IMR-90 (cell line): ENCODE measurements at regions not wholly inside any gene's neighbourhood (a gene's known extent, or its start where the extent isn't known, plus 50 kb on each side); places are given as distances from the start of the nearest gene placed in this dataset.

ENCODE experiments used
- ATAC-seq: fragments of 200-7000 bp; cut with Tn5 transposase; 2 replicates; pipeline ENCODE4 v1.9.1; 2020; ENCODE audit warnings: low read depth, mild to moderate bottlenecking, moderate library complexity
- BruUV-seq: library from RNA; stranded (reverse); fragments of 400-500 nt; replicated peaks from 2 replicates; lab custom pipeline; 2021; lab: Mats Ljungman, UMichigan
- CTCF ChIA-PET: fragments of 300-600 bp; formaldehyde crosslinking; extraction: SDS; loops from one replicate; lab custom pipeline; 2021; ENCODE audit warnings: antibody characterized with exemption; lab: Yijun Ruan, JAX
- POLR2A ChIA-PET: fragments of 300-600 bp; sonication (Branson Sonifier 250); formaldehyde crosslinking; loops from one replicate; lab custom pipeline; 2022; ENCODE audit warnings: antibody characterized with exemption; ENCODE audit not compliant: unreplicated experiment; lab: Charles Lee
- DNase-seq: peaks from one replicate; pipeline ENCODE4 v3.0.0; 2013
- H2AFZ ChIP-seq: replicated peaks from 2 replicates; pipeline ENCODE3; 2013; ENCODE audit warnings: low read length, mild to moderate bottlenecking; ENCODE audit not compliant: poor library complexity
- H2AK5ac ChIP-seq: 2 replicates; pipeline ENCODE4 v1.6.1; 2013; ENCODE audit warnings: low read depth, low read length, inconsistent platforms
- H2AK9ac ChIP-seq: replicated peaks from 2 replicates; pipeline ENCODE3; 2013; ENCODE audit warnings: mild to moderate bottlenecking, low read depth, low read length, moderate library complexity; ENCODE audit not compliant: poor library complexity
- H2BK120ac ChIP-seq: 2 replicates; pipeline ENCODE4 v1.6.1; 2013; ENCODE audit warnings: low read depth, low read length, inconsistent platforms
- H2BK15ac ChIP-seq: 3 replicates; pipeline ENCODE4 v1.6.1; 2013; ENCODE audit warnings: low read depth, low read length, inconsistent platforms
- H2BK20ac ChIP-seq: 2 replicates; pipeline ENCODE4 v1.6.1; 2013; ENCODE audit warnings: low read depth, mild to moderate bottlenecking, inconsistent platforms, low read length, moderate library complexity
- H2BK5ac ChIP-seq: 2 replicates; pipeline ENCODE4 v1.6.1; 2013; ENCODE audit warnings: mild to moderate bottlenecking, low read depth, low read length, inconsistent platforms; ENCODE audit not compliant: poor library complexity, severe bottlenecking
- H3K14ac ChIP-seq: replicated peaks from 2 replicates; pipeline ENCODE4 v1.6.1; 2013; ENCODE audit warnings: low read depth, low read length, inconsistent platforms
- H3K18ac ChIP-seq: 2 replicates; pipeline ENCODE4 v1.6.1; 2013; ENCODE audit warnings: low read depth, low read length, control low read depth
- H3K23ac ChIP-seq: 2 replicates; pipeline ENCODE4 v1.6.1; 2013; ENCODE audit warnings: low read depth, low read length, inconsistent platforms
- H3K27ac ChIP-seq: 2 replicates; pipeline ENCODE4 v1.5.1; 2013; ENCODE audit warnings: mild to moderate bottlenecking, control low read depth, low read length; ENCODE audit not compliant: insufficient read depth
- H3K27me3 ChIP-seq: 2 replicates; pipeline ENCODE4 v1.6.1; 2013; ENCODE audit warnings: low read length; ENCODE audit not compliant: control insufficient read depth, insufficient read depth
- H3K36me3 ChIP-seq: 2 replicates; pipeline ENCODE4 v1.6.1; 2013; ENCODE audit warnings: low read length, mixed read lengths; ENCODE audit not compliant: control insufficient read depth, insufficient read depth
- H3K4ac ChIP-seq: 2 replicates; pipeline ENCODE4 v1.6.1; 2013; ENCODE audit warnings: low read depth, low read length, inconsistent platforms
- H3K4me1 ChIP-seq: 2 replicates; pipeline ENCODE4 v1.6.1; 2013; ENCODE audit warnings: low read length, mixed read lengths; ENCODE audit not compliant: control insufficient read depth, insufficient read depth
- H3K4me2 ChIP-seq: 2 replicates; pipeline ENCODE4 v1.6.1; 2013; ENCODE audit warnings: low read depth, mild to moderate bottlenecking, control low read depth, low read length, moderate library complexity
- H3K4me3 ChIP-seq: 2 replicates; pipeline ENCODE4 v1.5.1; 2013; ENCODE audit warnings: low read depth, mild to moderate bottlenecking, control low read depth, low read length, moderate library complexity; ENCODE audit not compliant: insufficient read depth
- H3K56ac ChIP-seq: 2 replicates; pipeline ENCODE4 v1.6.1; 2013; ENCODE audit warnings: low read length, inconsistent platforms; ENCODE audit not compliant: insufficient read depth; ENCODE audit errors: extremely low read depth
- H3K79me1 ChIP-seq, 2 experiments: 2 replicates each; pipeline ENCODE4 v1.6.1; 2013; ENCODE audit warnings: low read length in 2 of 2, inconsistent platforms in 1 of 2, low read depth in 1 of 2
- H3K9ac ChIP-seq: 2 replicates; pipeline ENCODE4 v1.6.1; 2013; ENCODE audit warnings: low read depth, low read length, control low read depth
- H3K9me1 ChIP-seq: 2 replicates; pipeline ENCODE4 v1.6.1; 2013; ENCODE audit warnings: low read length, inconsistent platforms; ENCODE audit not compliant: insufficient read depth
- H3K9me3 ChIP-seq: 2 replicates; pipeline ENCODE4 v1.6.1; 2013; ENCODE audit warnings: low read length; ENCODE audit not compliant: control insufficient read depth, insufficient read depth
- H4K20me1 ChIP-seq: 2 replicates; pipeline ENCODE4 v1.6.1; 2013; ENCODE audit warnings: low read length, inconsistent platforms; ENCODE audit not compliant: insufficient read depth
- H4K5ac ChIP-seq: 2 replicates; pipeline ENCODE4 v1.6.1; 2013; ENCODE audit warnings: mild to moderate bottlenecking, low read depth, low read length, control low read depth
- H4K8ac ChIP-seq, 2 experiments: 2 replicates each; pipeline ENCODE4 v1.6.1; 2013; ENCODE audit warnings: low read depth in 2 of 2, low read length in 2 of 2, control low read depth in 1 of 2, inconsistent platforms in 1 of 2
- H4K91ac ChIP-seq: 2 replicates; pipeline ENCODE4 v1.6.1; 2013; ENCODE audit warnings: low read depth, low read length, inconsistent platforms; ENCODE audit not compliant: insufficient read depth
- BHLHE40 ChIP-seq: fragments of 150-350 bp; IDR thresholded peaks from 2 replicates; pipeline ENCODE4 v1.6.1; 2016; ENCODE audit warnings: mild to moderate bottlenecking, low read depth, low read length
- CEBPB ChIP-seq: IDR thresholded peaks from 2 replicates; pipeline ENCODE4 v1.6.1; 2012; ENCODE audit warnings: low read depth, low read length, improper control_type of control experiment
- SMC3 ChIP-seq: fragments of 150-350 bp; IDR thresholded peaks from 2 replicates; pipeline ENCODE4 v1.6.1; 2016; ENCODE audit warnings: low read depth, mild to moderate bottlenecking, antibody characterized with exemption, low read length, moderate library complexity
- WGBS, 2 experiments: methylation state at CpG; one replicate each; pipeline versions ENCODE4 v1.1.5 to v1.1.7; 2013; ENCODE audit warnings: missing lambda C conversion rate in 2 of 2; ENCODE audit not compliant: insufficient read length in 1 of 2; ENCODE audit errors: extremely low coverage in 2 of 2; 5-methylcytosine and 5-hydroxymethylcytosine counted together
- dilution Hi-C: fragments of 300-500 bp; cut with HindIII; formaldehyde crosslinking; loops from one replicate; pipeline ENCODE4 v1.14.3; 2018; ENCODE audit warnings: low sequenced_read_pairs; ENCODE audit not compliant: unreplicated experiment
- in situ Hi-C: fragments of 300-500 bp; cut with MboI; formaldehyde crosslinking; loops from 3 replicates; pipeline ENCODE4 v1.14.3; 2019; ENCODE audit warnings: low sequenced_read_pairs, inconsistent platforms, mixed read lengths
- intact Hi-C: fragments of 100-400 bp; cut with micrococcal nuclease; formaldehyde crosslinking; loops from 2 replicates; pipeline ENCODE4 v1.10.0; 2022

- DNase-seq (no peak), ATAC-seq (no peak)
- no peaks in the 10 kb centered on the region for H3K36me3 ChIP-seq
- no peak overlapping the region for H2AK5ac ChIP-seq
- ChIA-PET POLR2A (no interaction called here), CTCF (no interaction called here)
- H3K79me1 ChIP-seq, result no peaks in the 10 kb centered on the region
- H3K4me2 ChIP-seq, result no peak overlapping the region
- H3K9me1 ChIP-seq, result no peaks in the 10 kb centered on the region
- H2BK120ac ChIP-seq, result no peak overlapping the region
- TF ChIP-seq CEBPB, result no peak
- no peak for TF ChIP-seq SMC3
- TF ChIP-seq BHLHE40, result no peak
- H4K91ac ChIP-seq, result no peak overlapping the region
- no peak overlapping the region for H2BK15ac ChIP-seq
- no peak overlapping the region for H4K5ac ChIP-seq
- H3K27ac ChIP-seq, result no peak overlapping the region
- no peak overlapping the region for H3K23ac ChIP-seq
- intact Hi-C loops (no loop called here), dilution Hi-C loops (no loop called here), in situ Hi-C loops (no loop called here)
- no peak overlapping the region for H4K8ac ChIP-seq
- H3K4me3 ChIP-seq, result no peak overlapping the region
- no CpG with 5 or more reads among the region's 2 CpGs for WGBS, 2 experiments
- no peak overlapping the region for H2BK20ac ChIP-seq
- no TSS peak for BruUV-seq
- no peak overlapping the region for H2AFZ ChIP-seq
- H4K20me1 ChIP-seq, result no peaks in the 10 kb centered on the region
- H3K4ac ChIP-seq, result no peak overlapping the region
- H3K56ac ChIP-seq, result no peak overlapping the region
- no peak overlapping the region for H2BK5ac ChIP-seq
- H3K9me3 ChIP-seq, result peaks cover 4% of the 10 kb centered on the region
- H3K18ac ChIP-seq, result no peak overlapping the region
- no peaks in the 10 kb centered on the region for H3K4me1 ChIP-seq
- H3K14ac ChIP-seq, result no peak overlapping the region
- no peaks in the 10 kb centered on the region for H3K27me3 ChIP-seq
- H3K9ac ChIP-seq, result no peak overlapping the region
- H2AK9ac ChIP-seq, result no peak overlapping the region
These were observed 566.5 kb upstream of the ZNF462 start for GRCh38 chr9:106296426-106296825.
